DMS153 (cell line): ENCODE measurements at regions not wholly inside any gene's neighbourhood (a gene's known extent, or its start where the extent isn't known, plus 50 kb on each side); places are given as distances from the start of the nearest gene placed in this dataset.
A peak's percentile ranks its signal among the peaks of the same experiment; 100 is the strongest.

ENCODE experiments used
- DNase-seq: peaks from one replicate; lab custom pipeline; 2025; lab: John Stamatoyannopoulos, UW

DNA sequence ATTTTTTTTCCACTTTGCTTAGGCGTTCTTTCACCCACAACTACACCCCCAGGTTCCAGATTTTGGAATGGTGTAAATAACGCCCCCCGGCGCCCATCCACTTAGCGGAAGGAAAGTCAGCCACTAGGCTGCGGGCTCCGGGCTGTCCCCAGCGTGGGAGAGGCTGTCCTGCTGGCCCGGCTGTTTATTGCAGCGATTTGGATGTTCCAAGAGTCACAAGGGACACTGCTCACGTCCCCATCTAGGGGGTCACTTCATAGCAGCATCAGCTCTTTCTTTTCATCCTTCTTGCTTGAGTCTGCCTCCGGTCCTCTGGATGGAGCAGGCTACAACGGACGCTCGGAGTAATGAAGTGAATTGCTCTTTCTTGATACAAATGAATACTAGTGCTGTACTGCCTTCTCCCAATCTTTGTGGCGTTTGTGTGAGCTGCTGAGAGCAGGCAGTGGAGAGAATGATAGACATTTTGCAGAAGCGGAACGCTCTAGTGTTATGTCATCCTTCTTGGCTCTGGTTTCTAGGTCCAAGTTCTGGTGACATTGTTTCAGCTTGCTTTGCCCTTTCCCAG, 50.7 kb upstream of the PAIP2B start:
- no peak for DNase-seq

DNA sequence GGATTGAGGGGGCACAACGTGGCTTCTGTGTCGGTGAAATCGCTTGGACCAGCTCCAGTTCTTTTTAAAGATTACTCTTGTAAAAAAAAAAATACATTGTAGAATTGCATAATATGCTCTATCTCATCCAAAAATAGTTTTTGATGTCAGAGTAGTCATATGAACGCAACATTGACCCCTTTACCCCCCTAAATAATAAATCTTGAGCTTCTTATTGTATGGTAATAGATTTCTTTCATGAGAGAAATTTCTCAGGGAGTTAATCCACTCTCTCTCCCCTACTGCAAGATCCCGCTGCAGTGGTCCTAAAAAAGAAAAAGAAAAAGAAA, 50.2 kb upstream of the PAIP2B start:
- DNase-seq, result no peak

DNA sequence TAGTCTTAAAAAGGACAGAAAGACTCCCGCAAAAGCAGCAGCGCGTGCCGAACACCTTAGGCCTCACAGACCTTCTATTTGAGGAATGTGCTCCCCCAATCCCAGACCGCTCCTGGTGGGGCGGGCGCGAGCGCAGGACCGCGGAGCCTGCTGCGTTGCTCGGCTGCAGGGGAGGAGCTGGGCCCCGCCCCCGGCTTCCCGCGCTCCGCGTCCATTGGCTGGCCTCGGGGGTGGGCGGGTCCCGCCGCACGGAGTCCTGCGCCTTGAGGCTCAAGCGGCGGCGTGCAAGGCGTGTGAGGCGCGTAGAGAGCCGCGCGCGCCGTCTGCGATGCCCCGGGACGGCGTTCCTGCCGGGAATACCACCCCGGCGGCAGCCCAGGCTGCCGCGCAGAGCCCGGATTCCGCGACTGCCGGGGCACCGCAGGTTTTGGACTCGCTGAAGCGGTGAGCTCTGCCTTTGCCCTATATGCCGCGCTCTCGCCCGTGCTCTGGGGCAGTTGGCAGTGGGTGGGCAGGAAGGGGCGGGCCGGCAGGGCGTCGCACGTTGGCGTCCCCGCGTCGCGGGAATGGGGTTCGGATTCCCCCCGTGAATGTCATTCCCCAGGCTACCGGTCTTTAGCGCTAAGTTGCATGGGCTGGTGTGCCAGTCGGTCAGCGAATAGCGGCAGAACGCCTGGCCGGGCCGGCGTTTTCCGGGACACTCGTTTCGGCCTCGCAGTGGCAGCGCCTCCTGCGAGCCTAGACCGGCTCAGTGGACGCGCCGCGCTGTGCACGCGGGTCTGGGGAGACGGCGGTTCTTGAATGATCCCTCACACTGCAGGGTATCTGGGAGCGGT, 49.6 kb upstream of the PAIP2B start:
- peak; percentile 50 for DNase-seq
